ENCODE measurements at regions not wholly inside any gene's neighbourhood (a gene's known extent, or its start where the extent isn't known, plus 50 kb on each side); places are given as distances from the start of the nearest gene placed in this dataset.
"Not testable (repeated sequence)": the region's sequence is repeated elsewhere in the genome, so short reads cannot be mapped to it uniquely, and the experiment has no call there.

DNA sequence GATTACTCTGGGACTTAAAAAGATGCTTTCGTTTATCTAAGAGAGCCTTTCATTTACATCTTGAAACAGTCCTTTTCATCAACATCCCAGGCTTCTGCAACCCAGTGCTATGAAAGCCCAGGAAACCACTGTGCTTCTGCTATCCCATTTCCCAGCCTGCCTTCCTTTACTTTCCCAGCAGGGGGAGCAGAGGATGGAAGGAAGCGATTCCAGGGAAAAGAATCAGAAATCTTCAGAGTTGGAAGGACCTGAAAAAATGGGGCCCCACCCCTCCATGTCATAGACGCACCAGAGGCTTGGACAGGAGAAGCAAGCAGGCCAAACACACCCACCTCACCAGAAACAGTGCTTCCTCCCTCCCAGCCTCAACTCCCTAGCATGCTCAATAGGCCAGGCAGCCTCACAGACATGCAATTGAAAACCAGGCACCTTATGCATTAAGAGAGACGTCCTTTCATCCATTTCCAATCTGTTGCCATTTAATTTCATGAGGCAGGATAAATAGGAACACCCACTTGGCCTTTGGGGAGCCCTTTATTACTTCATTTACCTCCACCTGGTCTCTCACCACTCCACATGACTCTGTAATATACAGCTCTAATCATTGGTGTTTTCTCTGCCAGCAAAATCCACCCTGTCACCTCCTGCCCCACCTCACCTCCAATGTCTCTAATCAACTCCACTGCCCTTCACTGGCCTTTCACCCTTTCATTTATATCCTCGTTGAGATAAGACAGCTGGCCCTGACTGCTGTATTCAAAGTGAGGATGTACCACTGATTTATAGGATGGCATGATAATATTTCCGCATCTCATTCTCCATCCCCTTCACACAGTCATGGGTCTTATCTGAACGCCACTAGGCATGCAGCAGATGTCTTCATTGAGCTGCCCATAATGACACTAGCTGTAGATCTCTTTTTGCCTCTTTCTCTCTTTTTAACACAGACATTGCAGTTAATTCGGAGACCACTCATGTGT lies 583.9 kb downstream of the NTRK3 start:
- peak; percentile 24 for DNase-seq (ENCODE audit: low spot score)

DNA sequence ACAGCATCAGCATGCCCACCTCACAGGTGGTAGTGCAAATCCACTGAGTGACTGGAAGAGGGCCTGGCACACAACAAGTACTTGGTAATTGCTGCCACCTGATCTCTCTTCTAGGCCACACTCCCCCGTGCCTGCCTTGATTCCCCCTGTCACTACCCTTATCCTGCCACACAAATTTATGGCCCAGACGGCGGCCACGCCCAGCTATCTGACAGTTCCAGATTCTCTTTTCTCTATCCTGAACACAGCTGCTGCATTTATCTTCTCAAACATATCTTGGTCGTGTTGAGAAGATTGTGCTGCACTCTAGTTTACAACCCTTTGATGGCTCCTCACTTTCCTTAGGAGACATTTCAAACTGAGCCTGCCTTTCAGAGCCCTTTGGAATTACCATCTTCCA lies 585.2 kb downstream of the NTRK3 start:
- DNase-seq (ENCODE audit: low spot score): no peak

DNA sequence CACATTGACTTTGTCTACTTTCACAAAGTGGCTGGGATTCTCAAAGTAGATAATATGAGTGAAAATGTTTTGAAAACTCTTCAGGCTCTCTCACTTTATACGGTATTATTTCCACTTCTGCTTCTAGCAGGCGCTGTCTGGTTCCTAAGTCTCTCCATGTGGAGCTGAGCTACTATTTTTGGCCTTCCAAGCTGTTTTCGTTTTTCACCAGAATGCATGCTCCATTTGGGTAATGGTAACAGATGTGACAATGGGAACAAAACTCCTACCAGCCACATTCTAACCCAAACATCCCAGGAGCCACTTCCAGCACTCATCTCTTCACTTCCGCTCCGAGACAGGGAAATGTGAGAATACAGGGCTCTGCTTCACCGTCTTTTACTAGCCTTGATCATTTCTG lies 586.7 kb downstream of the NTRK3 start:
- no peak for DNase-seq (ENCODE audit: low spot score)

DNA sequence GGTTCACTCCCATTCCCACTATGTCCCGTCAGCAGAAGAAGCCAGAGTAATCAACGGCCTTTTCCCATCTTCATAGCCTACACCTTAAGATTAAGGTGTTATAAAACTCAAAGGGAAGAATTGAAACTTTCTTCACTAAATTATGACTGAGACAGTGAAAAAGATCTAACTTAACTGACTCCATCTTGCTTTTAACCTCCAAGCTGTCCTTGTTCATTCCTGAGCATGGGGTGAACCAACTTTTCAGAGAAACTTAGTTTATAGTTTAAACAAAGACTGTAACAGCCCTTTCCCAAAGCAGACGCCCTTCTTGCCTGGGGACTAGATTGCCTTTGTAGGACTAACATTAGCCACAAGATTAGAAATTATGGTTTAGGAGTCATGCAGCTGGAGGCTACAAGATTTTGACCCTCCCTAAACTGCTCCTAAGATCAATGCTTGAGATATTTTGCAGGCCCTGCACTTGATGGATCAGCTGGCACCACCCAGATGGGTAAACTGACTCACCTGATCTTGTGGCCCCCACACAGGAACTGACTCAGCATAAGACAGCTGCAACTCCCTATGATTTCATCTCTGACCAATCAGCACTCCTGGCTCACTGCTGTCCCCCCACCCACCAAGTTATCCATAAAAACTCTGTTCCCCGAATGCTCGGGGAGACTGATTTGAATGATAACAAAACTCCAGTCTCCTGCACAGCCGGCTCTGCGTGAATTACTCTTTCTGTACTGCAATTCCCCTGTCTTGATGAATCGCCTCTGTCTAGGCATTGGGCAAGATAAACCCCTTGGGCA lies 587.6 kb downstream of the NTRK3 start:
- not testable (repeated sequence) for DNase-seq (ENCODE audit: low spot score)

DNA sequence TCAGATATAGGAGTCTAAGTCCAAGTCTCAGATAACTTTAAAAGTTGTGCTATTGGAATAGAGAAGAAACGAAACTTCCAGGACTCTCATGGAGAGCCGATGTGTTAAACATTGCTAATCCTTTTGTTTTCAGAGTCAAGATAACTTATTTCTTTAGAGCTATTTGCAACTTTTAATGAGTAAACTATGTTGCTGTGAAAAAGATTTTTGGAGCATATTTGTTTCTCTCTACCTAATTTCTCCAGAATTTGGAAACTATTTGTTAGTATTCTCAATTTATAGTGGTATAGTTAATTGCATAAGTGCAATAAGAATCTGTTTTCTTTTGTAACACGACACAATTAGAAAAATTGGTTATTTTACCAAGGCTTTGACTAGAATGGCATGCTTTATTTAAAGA lies 588.9 kb downstream of the NTRK3 start:
- DNase-seq (ENCODE audit: low spot score): no peak

DNA sequence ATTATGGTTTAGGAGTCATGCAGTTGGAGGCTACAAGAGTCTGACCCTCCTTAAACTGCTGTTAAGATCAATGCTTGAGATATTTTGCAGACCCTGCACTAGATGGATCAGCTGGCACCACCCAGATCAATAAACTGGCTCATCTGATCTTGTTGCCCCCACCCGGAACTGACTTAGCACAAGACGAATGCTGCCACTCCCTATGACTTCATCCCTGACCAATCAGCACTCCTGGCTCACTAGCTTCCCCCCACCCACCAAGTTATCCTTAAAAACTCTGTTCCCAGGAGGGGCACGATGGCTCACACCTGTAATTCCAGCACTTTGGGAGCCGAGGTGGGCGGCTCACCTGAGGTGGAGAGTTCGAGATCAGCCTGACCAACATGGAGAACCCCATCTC lies 594.0 kb downstream of the NTRK3 start:
- DNase-seq (ENCODE audit: low spot score): no peak

DNA sequence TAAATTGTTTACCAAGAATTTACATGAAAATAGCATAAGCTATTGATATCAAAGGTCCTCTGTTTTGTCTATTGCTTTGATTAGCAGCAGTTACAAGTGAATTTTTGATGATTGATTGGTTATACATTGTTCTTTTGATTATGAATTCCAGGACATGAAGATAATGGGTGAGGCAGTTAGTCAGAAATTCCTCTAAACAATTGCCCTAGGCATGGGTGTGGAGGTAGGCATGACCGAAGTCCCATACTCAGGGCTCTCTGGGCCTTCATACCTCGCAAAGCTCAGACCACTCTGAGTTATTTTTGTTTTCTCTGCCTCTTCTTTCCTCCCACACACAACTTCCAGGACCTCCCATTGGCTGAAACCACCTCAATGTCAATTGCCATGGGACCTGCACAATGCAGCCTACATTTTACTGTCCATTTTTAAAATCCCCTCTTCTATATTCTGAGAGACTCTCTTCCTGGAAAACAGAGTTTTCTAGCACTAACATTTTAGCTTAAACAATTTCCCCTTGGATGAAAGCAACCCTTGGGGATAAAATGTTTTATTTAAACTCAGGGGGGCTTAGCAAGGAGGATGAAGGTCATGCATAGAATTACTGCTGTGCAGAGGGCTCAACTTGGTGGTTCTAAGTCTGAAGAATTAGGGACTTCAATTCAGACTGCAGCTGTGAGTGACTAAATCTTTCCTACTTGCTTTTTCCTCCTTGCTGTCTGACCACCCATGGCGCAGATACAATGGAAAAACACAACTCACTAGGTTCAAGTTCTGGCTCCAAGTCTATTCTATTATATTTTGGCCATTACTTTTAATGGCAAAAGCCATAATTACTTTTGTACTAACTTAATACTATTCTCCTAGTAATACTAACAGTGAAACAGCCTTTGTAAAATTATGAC lies 594.8 kb downstream of the NTRK3 start:
- DNase-seq (ENCODE audit: low spot score): no peak

DNA sequence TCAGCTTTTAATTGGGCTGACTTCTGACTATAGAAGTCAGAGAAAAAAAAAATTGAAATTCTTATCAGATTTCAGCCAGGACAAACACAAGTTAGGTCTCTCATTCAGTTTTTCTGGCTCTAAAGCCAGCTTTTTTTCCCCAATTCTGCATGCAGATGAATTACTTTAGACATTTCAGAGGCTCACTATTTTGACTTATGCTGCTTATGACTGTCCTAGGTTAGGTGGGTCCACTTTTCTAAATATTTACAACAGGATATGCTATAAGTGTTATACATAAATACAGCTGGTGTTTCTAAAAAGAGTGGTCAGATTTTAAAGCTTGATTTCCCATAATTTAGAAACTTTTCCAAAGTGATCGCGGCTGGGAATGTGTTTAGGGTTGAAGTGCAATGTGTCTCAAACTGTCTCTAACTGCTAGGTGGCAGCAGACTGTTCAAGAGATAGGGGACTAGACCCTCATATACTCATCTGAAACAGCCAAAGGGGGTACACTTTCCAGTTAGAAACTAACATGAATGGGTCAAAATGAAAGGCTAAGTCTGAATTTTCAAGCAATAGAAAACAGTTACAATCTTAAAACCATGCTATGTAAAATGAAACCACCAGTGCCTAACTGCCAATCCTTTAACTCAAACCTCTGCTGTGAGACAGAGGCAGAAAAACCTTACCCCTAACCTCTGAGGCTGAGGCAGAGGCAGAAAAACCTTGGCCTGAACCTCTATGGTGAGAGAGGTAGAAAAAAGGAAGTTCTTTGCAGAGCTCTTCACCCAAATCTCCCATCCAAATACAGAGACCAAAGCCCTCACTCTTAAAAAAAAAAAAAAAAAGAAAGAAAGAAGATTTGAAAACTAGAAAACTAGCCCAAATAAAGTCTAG lies 596.0 kb downstream of the NTRK3 start:
- no peak for DNase-seq (ENCODE audit: low spot score)

DNA sequence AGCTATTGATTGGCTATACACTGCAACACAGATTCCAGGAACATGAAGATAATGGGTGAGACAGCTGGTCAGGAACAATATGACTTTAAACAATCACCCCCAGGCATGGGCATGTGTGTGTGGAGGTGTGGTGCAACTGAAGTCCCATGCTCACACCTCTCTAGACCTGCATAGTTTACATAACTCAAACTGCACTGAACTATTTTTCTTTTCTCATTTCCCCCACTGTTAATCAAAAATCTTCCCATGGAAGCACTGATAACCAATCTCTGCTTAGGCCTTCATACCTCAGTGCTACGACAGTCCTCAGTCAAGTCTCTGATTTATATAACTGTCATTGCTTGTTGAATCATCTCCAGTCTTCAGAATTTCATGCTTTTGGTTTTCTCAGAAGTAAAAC lies 600.2 kb downstream of the NTRK3 start:
- no peak for DNase-seq (ENCODE audit: low spot score)

DNA sequence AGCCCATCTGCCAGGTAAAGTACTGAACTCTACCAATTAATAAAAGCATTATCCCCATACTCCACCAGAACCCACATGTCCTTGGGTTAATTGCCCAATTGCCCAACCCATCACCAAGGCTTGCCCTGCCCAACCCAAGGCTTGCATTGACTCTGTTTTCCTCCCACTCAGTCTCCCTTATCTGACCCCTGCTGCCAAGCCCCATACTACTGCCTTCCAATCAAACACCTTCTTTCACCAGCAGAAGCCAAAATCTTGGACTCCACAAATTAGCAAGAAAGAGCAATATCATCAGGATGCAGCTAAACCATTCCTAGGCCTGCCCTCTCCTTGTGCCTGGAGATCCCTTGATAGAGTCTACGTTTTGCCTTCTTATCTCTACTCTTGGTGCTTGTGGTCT lies 602.9 kb downstream of the NTRK3 start:
- no peak for DNase-seq (ENCODE audit: low spot score)

DNA sequence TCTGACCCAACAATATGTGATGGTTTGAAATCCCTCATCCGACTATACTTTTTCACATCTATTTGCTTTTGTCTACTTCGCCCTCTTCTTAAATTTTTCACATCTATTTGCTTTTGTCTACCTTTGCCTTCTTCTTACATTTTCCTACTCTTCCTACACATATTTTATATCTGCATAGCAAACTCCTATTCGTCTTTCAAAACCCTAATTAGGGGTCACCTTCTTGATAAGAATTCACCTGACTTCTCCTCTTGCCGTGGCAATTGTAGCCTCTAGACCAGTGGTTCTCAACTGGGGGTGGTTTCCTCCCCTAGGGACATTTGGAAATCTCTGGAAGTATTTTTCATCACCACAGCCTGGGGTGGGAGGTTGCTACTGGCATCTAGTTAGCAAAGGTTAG lies 607.4 kb downstream of the NTRK3 start:
- no peak for DNase-seq (ENCODE audit: low spot score)

DNA sequence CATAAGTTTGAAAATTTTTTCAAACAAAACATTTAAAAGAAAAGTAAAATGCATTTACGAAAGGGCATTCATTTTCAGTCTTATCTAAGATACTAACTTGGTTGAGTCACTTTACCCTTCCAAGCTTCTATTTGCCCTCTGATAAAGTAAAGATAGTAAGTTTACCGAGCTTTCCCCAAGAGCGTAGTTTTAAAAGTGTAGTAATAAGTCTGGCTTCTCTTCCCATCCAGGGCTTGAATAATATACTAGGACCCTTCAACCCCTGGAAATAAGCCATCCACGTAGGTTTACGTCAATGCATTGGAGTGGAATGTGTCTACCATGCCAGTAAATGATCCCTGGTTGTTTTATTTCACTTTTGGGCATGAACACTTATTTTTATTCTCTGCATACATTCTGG lies 608.3 kb downstream of the NTRK3 start:
- no peak for DNase-seq (ENCODE audit: low spot score)

DNA sequence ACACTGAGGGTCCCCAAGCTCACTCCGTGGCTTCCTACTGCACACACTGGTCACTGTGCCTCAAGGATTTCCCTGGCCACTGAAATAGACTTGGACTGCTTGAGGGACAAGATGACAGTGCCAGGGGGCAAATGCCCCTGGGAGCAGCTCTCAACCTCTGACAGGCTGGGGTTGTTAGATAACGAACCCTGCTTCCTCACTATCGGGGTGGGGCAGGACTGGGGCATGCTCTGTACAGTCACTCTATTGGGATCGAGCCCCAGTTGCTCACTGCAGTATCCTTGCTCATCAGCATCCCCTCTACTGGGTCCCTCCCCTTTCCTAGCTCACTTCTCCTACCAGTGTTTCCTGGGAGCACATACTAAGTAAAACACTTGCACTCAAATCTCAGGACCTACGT lies 610.8 kb downstream of the NTRK3 start:
- no peak for DNase-seq (ENCODE audit: low spot score)

DNA sequence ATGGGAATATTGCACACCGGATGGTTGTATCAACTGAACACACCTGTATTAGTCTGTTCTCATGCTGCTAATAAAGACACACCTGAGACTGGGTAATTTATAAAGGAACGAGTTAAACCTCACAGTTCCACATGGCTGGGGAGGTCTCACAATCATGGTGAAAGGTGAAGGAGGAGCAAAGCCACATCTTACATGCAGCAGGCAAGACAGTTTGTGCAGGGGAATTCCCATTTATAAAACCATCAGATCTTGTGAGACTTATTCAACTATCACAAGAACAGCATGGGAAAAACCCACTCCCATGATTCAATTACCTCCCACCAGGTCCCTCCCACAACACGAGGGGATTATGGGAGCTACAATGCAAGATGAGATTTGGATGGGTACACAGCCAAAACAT lies 613.5 kb downstream of the NTRK3 start:
- not testable (repeated sequence) for DNase-seq (ENCODE audit: low spot score)

DNA sequence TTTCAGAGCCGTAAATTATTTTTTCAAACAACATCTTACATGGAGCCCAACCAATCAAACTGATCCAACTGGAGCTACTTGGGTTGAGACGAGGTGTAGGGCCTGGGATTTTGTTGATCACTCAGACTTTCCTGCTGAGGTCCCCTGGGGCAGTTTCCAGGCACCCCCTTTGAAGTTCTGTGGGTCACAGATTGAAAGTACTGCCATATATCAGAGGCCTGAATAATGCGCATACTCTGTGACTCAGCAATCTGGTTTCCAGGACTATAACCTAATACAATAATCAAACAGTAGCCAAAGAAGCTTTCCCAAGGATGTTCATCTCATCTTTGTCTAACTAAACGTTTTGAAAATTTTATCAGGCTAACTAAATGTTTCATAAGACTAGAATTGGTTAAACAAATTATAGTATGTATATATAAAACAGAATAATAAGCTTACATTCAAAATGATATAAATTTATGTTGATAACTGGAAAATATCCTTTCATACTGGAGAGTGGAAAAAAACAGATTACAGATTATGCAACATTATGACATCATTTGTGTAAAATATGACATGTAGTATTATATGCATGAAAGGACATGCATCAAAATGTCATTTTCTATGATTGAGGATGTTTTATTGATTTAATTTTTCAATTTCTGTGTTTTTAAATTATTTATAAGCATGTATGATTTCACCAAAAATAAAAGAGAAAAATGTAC lies 617.1 kb downstream of the NTRK3 start:
- no peak for DNase-seq (ENCODE audit: low spot score)

DNA sequence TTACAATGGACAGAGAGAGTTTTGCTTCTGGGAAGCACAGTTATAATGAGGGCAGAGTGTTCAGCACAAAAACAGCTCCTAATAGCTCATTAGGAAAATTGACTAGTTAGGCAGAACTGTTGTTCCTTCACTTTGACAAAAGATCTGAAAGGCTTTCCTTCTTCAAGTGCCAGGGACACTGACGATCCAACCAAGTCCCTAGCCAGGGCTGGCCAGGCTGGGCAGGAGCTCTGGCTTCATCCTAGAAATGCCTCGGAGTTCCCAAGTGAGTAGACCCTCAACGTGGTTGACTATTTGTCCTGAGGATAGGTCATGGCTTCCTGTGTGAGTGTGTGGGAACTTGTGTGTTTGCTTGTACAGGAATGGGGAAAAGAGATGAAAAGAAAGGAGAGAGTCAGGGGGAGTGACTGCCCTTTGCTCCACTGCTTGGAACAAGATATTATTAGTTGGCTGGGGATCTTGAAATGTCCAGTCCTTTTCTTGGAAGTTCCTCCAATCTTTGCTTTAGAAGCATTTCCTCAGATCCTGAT lies 617.9 kb downstream of the NTRK3 start:
- DNase-seq (ENCODE audit: low spot score): no peak

DNA sequence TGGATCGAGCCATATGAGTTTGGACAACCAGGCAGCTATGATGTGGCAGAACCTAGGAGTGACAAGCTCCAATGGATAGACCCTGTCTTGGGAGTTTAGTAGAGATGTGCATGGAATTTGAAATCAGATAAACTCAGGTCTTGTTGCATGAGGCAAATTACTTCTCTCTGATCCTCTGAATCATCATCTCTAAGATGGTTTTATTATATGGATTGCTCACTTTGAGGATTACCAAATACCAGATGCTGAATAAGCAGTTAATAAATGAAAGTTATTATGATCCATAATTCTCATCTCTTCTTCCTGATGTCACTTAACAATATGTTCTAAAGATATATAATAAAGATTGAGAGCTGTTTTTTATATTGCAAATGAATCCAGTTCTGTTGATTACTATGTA lies 622.2 kb downstream of the NTRK3 start:
- no peak for DNase-seq (ENCODE audit: low spot score)

DNA sequence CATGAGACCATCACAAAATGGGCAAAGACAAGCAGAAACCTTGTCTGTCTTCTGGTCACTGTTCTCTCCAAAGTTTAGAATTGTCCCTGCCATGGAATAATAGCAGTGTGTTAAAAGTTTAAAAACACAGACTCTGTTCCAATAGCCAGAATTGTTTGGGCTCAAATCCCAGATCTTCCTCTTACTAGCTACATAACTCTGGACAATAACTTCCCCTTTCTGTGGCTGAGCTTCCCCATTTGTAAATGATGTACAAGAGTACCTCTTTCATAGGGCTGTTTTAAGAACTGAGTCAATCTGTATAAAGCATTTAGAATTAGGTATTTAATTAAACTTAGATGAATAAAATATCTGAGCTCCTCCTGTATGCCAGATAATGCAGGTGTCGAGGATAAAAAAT lies 623.0 kb downstream of the NTRK3 start:
- DNase-seq (ENCODE audit: low spot score): no peak

DNA sequence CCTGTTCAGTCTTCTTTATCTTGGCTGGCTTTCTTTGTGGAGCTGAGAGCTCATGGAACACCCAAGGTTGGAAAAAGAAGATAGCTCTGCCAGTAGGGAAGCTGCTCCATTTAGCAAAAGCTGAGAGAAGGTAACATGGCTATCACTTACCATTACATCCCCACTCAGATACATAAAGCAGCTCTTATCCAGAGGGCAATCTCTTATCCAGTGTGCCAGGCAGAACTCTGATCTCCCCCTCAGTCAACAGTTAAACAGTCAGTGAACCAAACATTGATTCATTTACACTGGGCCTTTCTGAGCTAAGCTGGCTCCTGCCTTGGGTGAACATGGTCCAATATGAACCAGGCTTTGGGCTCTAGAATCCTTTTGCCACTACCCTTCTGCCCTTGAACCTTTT lies 624.2 kb downstream of the NTRK3 start:
- no peak for DNase-seq (ENCODE audit: low spot score)

DNA sequence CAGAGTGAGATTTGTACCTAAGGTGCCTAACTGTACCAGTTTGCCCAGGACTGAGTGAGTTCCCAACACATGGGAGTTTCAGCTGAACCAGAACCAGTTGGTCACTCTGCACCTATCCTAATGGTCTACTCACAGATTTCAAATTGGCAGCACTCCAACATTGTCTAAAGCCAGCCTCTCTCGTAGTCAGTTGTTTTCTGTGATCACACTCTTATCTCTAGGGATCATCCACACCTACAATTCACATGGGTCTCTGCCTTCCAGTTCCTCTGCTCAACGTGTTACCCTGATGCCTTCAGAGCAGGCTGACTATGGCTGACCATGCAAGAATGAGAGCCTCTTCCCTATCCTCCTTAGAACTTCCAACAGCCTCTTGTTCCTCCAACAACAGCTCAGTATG lies 624.8 kb downstream of the NTRK3 start:
- DNase-seq (ENCODE audit: low spot score): no peak
